ENCODE measurements at regions not wholly inside any gene's neighbourhood (a gene's known extent, or its start where the extent isn't known, plus 50 kb on each side); places are given as distances from the start of the nearest gene placed in this dataset.

- DNase-seq (ENCODE audit: low spot score), result no peak
- intact Hi-C loops (cut with DNase I), result no loop called here
Measured at GRCh38 chr9:99282406-99282805, 60.3 kb downstream of the SEC61B start.

GRCh38 chr9:99285965-99286364, 63.9 kb downstream of the SEC61B start:
- intact Hi-C loops (cut with DNase I), result no loop called here

GRCh38 chr9:99286536-99286935, 64.5 kb downstream of the SEC61B start:
- no peak for DNase-seq (ENCODE audit: low spot score)
- intact Hi-C loops (cut with DNase I), result no loop called here

More at GRCh38 chr9:99285965-99286364, 63.9 kb downstream of the SEC61B start:
- no peak for DNase-seq (ENCODE audit: low spot score)

GRCh38 chr9:99287641-99288040, 65.6 kb downstream of the SEC61B start:
- intact Hi-C loops (cut with DNase I), result no loop called here
- no peak for DNase-seq (ENCODE audit: low spot score)

GRCh38 chr9:99288830-99289229, 66.7 kb downstream of the SEC61B start:
- intact Hi-C loops (cut with DNase I), result no loop called here
- DNase-seq (ENCODE audit: low spot score), result no peak

- no peak for DNase-seq (ENCODE audit: low spot score)
- intact Hi-C loops (cut with DNase I), result no loop called here
Measured at GRCh38 chr9:99294850-99295461, 72.9 kb downstream of the SEC61B start.

GRCh38 chr9:99296291-99296951, 74.3 kb downstream of the SEC61B start:
- intact Hi-C loops (cut with DNase I), result no loop called here
- no peak for DNase-seq (ENCODE audit: low spot score)

- intact Hi-C loops (cut with DNase I), result no loop called here
- DNase-seq (ENCODE audit: low spot score), result no peak
Measured at GRCh38 chr9:99298614-99299013, 76.5 kb downstream of the SEC61B start.

GRCh38 chr9:99299211-99300102, 77.4 kb downstream of the SEC61B start:
- no peak for DNase-seq (ENCODE audit: low spot score)
- intact Hi-C loops (cut with DNase I), result no loop called here

GRCh38 chr9:99300103-99300439, 78.0 kb downstream of the SEC61B start:
- DNase-seq (ENCODE audit: low spot score), result no peak
- intact Hi-C loops (cut with DNase I), result no loop called here

- no peak for DNase-seq (ENCODE audit: low spot score)
- intact Hi-C loops (cut with DNase I), result no loop called here
Measured at GRCh38 chr9:99300603-99301002, 78.5 kb downstream of the SEC61B start.

GRCh38 chr9:99303177-99303576, 81.1 kb downstream of the SEC61B start:
- intact Hi-C loops (cut with DNase I), result no loop called here
- no peak for DNase-seq (ENCODE audit: low spot score)

- no peak for DNase-seq (ENCODE audit: low spot score)
- intact Hi-C loops (cut with DNase I), result no loop called here
Measured at GRCh38 chr9:99305124-99305523, 83.0 kb downstream of the SEC61B start.

GRCh38 chr9:99305820-99306811, 84.0 kb downstream of the SEC61B start:
- intact Hi-C loops (cut with DNase I), result no loop called here

GRCh38 chr9:99307851-99308250, 85.8 kb downstream of the SEC61B start:
- DNase-seq (ENCODE audit: low spot score), result no peak

More at GRCh38 chr9:99305820-99306811, 84.0 kb downstream of the SEC61B start:
- no peak for DNase-seq (ENCODE audit: low spot score)

GRCh38 chr9:99309141-99309939, 87.3 kb downstream of the SEC61B start:
- intact Hi-C loops (cut with DNase I), result no loop called here
- no peak for DNase-seq (ENCODE audit: low spot score)

More at GRCh38 chr9:99307851-99308250, 85.8 kb downstream of the SEC61B start:
- intact Hi-C loops (cut with DNase I), result no loop called here

- intact Hi-C loops (cut with DNase I), result no loop called here
- no peak for DNase-seq (ENCODE audit: low spot score)
Measured at GRCh38 chr9:99312736-99313135, 90.7 kb downstream of the SEC61B start.

- no peak for DNase-seq (ENCODE audit: low spot score)
- intact Hi-C loops (cut with DNase I), result no loop called here
Measured at GRCh38 chr9:99319048-99319447, 97.0 kb downstream of the SEC61B start.

GRCh38 chr9:99322299-99322698, 100.2 kb downstream of the SEC61B start:
- DNase-seq (ENCODE audit: low spot score), result no peak
- intact Hi-C loops (cut with DNase I), result no loop called here

Measured in cardiac septum (tissue), 1 donor.